ENCODE measurements at regions not wholly inside any gene's neighbourhood (a gene's known extent, or its start where the extent isn't known, plus 50 kb on each side); places are given as distances from the start of the nearest gene placed in this dataset.

GRCh38 chr2:114281188-114281587 is 161.3 kb upstream of the DPP10 start:
- TF ChIP-seq CEBPZ (IDR thresholded peaks at IDR 0.05; ENCODE audit: low read depth, low read length) (no peak), POLR2A (IDR thresholded peaks at IDR 0.05; ENCODE audit: low read depth, low read length) (no peak), CREM (IDR thresholded peaks at IDR 0.05; ENCODE audit: low read depth) (no peak), BCLAF1 (IDR thresholded peaks at IDR 0.05) (no peak), RB1 (IDR thresholded peaks at IDR 0.05; ENCODE audit: borderline replicate concordance) (no peak), ESRRA (IDR thresholded peaks at IDR 0.05; ENCODE audit: low read length) (no peak), ATF2 (IDR thresholded peaks at IDR 0.05; ENCODE audit: low read length) (no peak), CTCF (IDR thresholded peaks at IDR 0.05 in 2 of 3, conservative IDR thresholded peaks at IDR 0.05 in 1 of 3; ENCODE audit: control insufficient read depth in 2 of 3, extremely low read depth in 1 of 3, insufficient read depth in 1 of 3, low read depth in 3 of 3, low read length in 3 of 3) (no peak), TCF7 (IDR thresholded peaks at IDR 0.05; ENCODE audit: borderline replicate concordance) (no peak), POLR2AphosphoS5 (IDR thresholded peaks at IDR 0.05; ENCODE audit: low read length) (no peak)
